IMR-90 (cell line): ENCODE measurements at regions not wholly inside any gene's neighbourhood (a gene's known extent, or its start where the extent isn't known, plus 50 kb on each side); places are given as distances from the start of the nearest gene placed in this dataset.

Experiments used
- CEBPB ChIP-seq: IDR thresholded peaks from 2 replicates; pipeline ENCODE4 v1.6.1; 2012; ENCODE audit warnings: low read depth, low read length, improper control_type of control experiment
- CHD1 ChIP-seq: IDR thresholded peaks from 2 replicates; pipeline ENCODE4 v1.6.1; 2012; ENCODE audit warnings: low read depth, low read length, improper control_type of control experiment
- CTCF ChIP-seq: conservative IDR thresholded peaks from 2 replicates; pipeline ENCODE4 v1.5.1; 2012; ENCODE audit warnings: mild to moderate bottlenecking, low read depth, low read length, improper control_type of control experiment
- FOS ChIP-seq: fragments of 150-350 bp; IDR thresholded peaks from 2 replicates; pipeline ENCODE4 v1.6.1; 2016; ENCODE audit warnings: low read depth, low read length
- MAFK ChIP-seq: IDR thresholded peaks from 2 replicates; pipeline ENCODE4 v1.6.1; 2012; ENCODE audit warnings: low read depth, low read length, improper control_type of control experiment
- MAZ ChIP-seq: IDR thresholded peaks from 2 replicates; pipeline ENCODE4 v1.6.1; 2012; ENCODE audit warnings: low read depth, mild to moderate bottlenecking, low read length, improper control_type of control experiment, moderate library complexity, borderline replicate concordance
- MXI1 ChIP-seq: IDR thresholded peaks from 2 replicates; pipeline ENCODE4 v1.6.1; 2012; ENCODE audit warnings: low read depth, mild to moderate bottlenecking, low read length, moderate library complexity, borderline replicate concordance
- POLR2A ChIP-seq: IDR thresholded peaks from 2 replicates; pipeline ENCODE4 v1.6.1; 2012; ENCODE audit warnings: mild to moderate bottlenecking, low read depth, low read length
- RAD21 ChIP-seq: IDR thresholded peaks from 2 replicates; pipeline ENCODE4 v1.6.1; 2012; ENCODE audit warnings: low read length, improper control_type of control experiment
- RCOR1 ChIP-seq: IDR thresholded peaks from 2 replicates; pipeline ENCODE4 v1.6.1; 2012; ENCODE audit warnings: mild to moderate bottlenecking, low read length, improper control_type of control experiment; ENCODE audit not compliant: insufficient replicate concordance
- RFX5 ChIP-seq: IDR thresholded peaks from 2 replicates; pipeline ENCODE4 v1.8.0; 2012; ENCODE audit warnings: low read depth, mild to moderate bottlenecking, low read length, moderate library complexity
- SMC3 ChIP-seq: fragments of 150-350 bp; IDR thresholded peaks from 2 replicates; pipeline ENCODE4 v1.6.1; 2016; ENCODE audit warnings: low read depth, mild to moderate bottlenecking, antibody characterized with exemption, low read length, moderate library complexity
- TF ChIP-seq, protein P1 (sequence below): fragments of 150-350 bp; IDR thresholded peaks from 2 replicates; pipeline ENCODE4 v1.6.1; 2017; ENCODE audit warnings: mild to moderate bottlenecking, antibody characterized with exemption, low read length, low read depth

DNA sequence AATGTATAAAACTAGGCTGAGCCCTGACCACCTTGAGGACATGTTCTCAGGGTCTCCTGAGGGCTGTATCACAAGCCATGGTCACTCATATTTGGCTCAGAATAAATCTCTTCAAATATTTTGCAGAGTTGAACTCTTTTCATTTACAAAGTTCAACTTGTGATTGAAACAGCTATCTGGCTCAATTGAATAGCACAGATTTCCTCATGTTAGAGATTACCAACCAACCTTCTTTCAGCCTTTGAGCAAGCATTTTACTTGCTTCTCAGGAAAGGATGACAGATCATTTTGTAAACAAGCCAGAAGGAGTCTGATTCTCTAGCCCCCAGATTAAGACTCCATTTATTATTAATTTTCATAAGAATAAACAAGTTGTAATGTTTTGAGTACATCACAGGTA lies 111.0 kb upstream of the DOK5 start:
- TF ChIP-seq CTCF (no peak), MAZ (no peak), RFX5 (no peak), POLR2A (no peak), SMC3 (no peak), RAD21 (no peak), CHD1 (no peak), MXI1 (no peak), FOS (no peak), MAFK (no peak), RCOR1 (no peak), CEBPB (no peak)
- TF ChIP-seq, protein P1, sequence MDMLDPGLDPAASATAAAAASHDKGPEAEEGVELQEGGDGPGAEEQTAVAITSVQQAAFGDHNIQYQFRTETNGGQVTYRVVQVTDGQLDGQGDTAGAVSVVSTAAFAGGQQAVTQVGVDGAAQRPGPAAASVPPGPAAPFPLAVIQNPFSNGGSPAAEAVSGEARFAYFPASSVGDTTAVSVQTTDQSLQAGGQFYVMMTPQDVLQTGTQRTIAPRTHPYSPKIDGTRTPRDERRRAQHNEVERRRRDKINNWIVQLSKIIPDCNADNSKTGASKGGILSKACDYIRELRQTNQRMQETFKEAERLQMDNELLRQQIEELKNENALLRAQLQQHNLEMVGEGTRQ, result no peak
